Ishikawa (cell line): ENCODE measurements at regions not wholly inside any gene's neighbourhood (a gene's known extent, or its start where the extent isn't known, plus 50 kb on each side); places are given as distances from the start of the nearest gene placed in this dataset.

Experiments used
- CEBPB ChIP-seq: IDR thresholded peaks from 2 replicates; pipeline ENCODE4 v1.6.1; 2012
- CREB1 ChIP-seq: IDR thresholded peaks from 2 replicates; pipeline ENCODE4 v1.6.1; 2012; ENCODE audit warnings: low read depth
- EGR1 ChIP-seq: IDR thresholded peaks from 2 replicates; pipeline ENCODE4 v1.6.1; 2012
- EP300 ChIP-seq: IDR thresholded peaks from 2 replicates; pipeline ENCODE4 v1.6.1; 2012; ENCODE audit warnings: borderline replicate concordance
- FOXM1 ChIP-seq: IDR thresholded peaks from 2 replicates; pipeline ENCODE4 v1.6.1; 2012; ENCODE audit warnings: low read depth, borderline replicate concordance
- NFIC ChIP-seq: IDR thresholded peaks from 2 replicates; pipeline ENCODE4 v1.6.1; 2012
- RAD21 ChIP-seq: IDR thresholded peaks from 2 replicates; pipeline ENCODE4 v1.6.1; 2012; ENCODE audit warnings: low read depth
- TAF1 ChIP-seq: IDR thresholded peaks from 2 replicates; pipeline ENCODE4 v1.6.1; 2012; ENCODE audit warnings: low read depth, mild to moderate bottlenecking
- TCF12 ChIP-seq: IDR thresholded peaks from 2 replicates; pipeline ENCODE4 v1.6.1; 2012; ENCODE audit warnings: low read depth
- TEAD4 ChIP-seq: IDR thresholded peaks from 2 replicates; pipeline ENCODE4 v1.6.1; 2012
- YY1 ChIP-seq: IDR thresholded peaks from 2 replicates; pipeline ENCODE4 v1.6.1; 2012; ENCODE audit warnings: low read depth
- ZBTB7A ChIP-seq: IDR thresholded peaks from 2 replicates; pipeline ENCODE4 v1.6.1; 2012; ENCODE audit warnings: low read depth
- TF ChIP-seq, protein P1 (sequence below): IDR thresholded peaks from 2 replicates; pipeline ENCODE4 v1.6.1; 2012
- TF ChIP-seq, protein P2 (sequence below): IDR thresholded peaks from 2 replicates; pipeline ENCODE4 v1.6.1; 2012; ENCODE audit warnings: low read depth, mild to moderate bottlenecking
- TF ChIP-seq, protein P3 (sequence below): IDR thresholded peaks from 2 replicates; pipeline ENCODE4 v1.6.1; 2012

DNA sequence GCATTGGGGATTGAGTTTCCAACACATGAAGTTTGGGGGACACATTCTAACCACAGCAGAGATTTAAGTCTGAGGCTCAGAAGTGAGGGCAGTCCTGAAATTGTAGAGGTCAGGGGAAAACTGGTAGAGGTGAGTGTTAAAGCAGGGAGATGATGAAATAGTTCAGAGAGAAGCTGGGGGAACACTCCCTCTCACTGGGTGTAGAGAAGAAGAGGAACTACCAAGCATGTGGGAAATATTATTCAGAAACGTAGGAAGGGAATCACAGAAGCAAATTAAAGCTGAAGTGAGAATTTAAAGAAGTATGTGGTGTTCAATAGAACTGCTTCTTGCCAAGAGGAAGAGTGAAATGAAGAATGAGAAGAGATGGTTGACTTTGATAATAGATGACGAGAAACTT is 121.5 kb upstream of the FAM3C start:
- TF ChIP-seq TAF1: no peak
- no peak for TF ChIP-seq ZBTB7A
- no peak for TF ChIP-seq CEBPB
- TF ChIP-seq, protein P1, sequence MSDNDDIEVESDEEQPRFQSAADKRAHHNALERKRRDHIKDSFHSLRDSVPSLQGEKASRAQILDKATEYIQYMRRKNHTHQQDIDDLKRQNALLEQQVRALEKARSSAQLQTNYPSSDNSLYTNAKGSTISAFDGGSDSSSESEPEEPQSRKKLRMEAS: no peak
- TF ChIP-seq EP300: no peak
- TF ChIP-seq NFIC: no peak
- TF ChIP-seq EGR1: no peak
- TF ChIP-seq, protein P2, sequence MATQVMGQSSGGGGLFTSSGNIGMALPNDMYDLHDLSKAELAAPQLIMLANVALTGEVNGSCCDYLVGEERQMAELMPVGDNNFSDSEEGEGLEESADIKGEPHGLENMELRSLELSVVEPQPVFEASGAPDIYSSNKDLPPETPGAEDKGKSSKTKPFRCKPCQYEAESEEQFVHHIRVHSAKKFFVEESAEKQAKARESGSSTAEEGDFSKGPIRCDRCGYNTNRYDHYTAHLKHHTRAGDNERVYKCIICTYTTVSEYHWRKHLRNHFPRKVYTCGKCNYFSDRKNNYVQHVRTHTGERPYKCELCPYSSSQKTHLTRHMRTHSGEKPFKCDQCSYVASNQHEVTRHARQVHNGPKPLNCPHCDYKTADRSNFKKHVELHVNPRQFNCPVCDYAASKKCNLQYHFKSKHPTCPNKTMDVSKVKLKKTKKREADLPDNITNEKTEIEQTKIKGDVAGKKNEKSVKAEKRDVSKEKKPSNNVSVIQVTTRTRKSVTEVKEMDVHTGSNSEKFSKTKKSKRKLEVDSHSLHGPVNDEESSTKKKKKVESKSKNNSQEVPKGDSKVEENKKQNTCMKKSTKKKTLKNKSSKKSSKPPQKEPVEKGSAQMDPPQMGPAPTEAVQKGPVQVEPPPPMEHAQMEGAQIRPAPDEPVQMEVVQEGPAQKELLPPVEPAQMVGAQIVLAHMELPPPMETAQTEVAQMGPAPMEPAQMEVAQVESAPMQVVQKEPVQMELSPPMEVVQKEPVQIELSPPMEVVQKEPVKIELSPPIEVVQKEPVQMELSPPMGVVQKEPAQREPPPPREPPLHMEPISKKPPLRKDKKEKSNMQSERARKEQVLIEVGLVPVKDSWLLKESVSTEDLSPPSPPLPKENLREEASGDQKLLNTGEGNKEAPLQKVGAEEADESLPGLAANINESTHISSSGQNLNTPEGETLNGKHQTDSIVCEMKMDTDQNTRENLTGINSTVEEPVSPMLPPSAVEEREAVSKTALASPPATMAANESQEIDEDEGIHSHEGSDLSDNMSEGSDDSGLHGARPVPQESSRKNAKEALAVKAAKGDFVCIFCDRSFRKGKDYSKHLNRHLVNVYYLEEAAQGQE: no peak
- TF ChIP-seq YY1: no peak
- no peak for TF ChIP-seq FOXM1
- no peak for TF ChIP-seq TEAD4
- no peak for TF ChIP-seq RAD21
- no peak for TF ChIP-seq TCF12
- TF ChIP-seq, protein P3, sequence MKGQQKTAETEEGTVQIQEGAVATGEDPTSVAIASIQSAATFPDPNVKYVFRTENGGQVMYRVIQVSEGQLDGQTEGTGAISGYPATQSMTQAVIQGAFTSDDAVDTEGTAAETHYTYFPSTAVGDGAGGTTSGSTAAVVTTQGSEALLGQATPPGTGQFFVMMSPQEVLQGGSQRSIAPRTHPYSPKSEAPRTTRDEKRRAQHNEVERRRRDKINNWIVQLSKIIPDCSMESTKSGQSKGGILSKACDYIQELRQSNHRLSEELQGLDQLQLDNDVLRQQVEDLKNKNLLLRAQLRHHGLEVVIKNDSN: no peak
- no peak for TF ChIP-seq CREB1

DNA sequence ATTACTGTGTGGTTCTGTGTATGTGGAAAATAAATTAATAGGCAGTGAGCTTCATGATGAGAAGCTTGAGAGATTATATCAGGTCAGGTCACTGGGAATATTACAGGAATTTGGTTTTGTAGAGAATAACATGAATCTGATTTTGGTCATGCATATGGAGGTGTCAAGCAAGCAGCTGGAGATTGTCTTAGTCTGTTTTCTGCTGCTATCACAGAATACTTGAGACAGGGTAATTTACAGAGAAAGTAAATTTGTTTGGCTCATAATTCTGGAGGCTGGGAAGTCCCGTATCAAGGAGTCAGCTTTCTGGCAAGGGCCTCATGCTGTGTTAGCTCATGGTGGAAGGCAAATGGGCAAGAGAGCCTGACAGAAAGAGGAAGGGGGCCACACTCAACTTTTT is 120.7 kb upstream of the FAM3C start:
- TF ChIP-seq CREB1: no peak
- no peak for TF ChIP-seq EP300

DNA sequence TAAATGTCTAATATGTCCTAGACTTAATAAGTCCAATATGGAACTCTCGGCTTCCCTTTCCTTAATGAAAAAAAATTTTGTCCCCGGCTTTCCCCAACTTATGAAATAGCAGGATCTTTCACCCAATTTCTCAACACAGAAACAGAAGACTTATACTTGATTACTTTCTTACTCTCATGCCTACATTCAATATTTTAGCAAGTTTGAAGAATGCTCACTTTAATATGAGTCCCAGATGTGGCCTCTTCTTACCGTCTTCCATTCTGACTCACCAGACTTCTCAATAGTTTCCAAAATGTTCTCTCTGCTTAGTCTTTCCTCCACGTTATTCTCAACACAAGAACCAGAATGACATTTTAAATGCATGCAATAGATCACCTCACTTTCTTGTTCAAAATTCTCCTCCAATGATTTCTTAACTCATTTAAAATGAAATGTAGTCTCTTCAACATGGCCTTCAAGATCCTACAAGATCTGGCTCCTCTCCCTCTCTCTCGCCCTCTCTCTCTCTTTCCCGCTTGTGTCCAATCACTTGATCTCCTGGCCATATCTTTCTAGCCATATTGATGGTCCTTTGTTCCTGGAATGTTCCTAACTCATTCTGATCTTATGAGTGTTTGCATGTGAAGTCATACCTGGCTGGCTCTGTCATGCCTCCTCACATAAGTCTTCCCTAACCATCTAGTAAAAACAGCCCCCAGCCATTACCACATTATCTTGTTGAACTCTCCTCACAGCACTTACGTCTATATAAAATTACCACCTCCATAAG is 119.7 kb upstream of the FAM3C start:
- TF ChIP-seq TEAD4 (no peak), EGR1 (no peak), NFIC (no peak), CEBPB (no peak), EP300 (no peak), ZBTB7A (no peak), TAF1 (no peak), FOXM1 (no peak), YY1 (no peak), TCF12 (no peak), CREB1 (no peak), RAD21 (no peak)
- TF ChIP-seq, protein P2: no peak
- TF ChIP-seq, protein P3: no peak
- TF ChIP-seq, protein P1: no peak

DNA sequence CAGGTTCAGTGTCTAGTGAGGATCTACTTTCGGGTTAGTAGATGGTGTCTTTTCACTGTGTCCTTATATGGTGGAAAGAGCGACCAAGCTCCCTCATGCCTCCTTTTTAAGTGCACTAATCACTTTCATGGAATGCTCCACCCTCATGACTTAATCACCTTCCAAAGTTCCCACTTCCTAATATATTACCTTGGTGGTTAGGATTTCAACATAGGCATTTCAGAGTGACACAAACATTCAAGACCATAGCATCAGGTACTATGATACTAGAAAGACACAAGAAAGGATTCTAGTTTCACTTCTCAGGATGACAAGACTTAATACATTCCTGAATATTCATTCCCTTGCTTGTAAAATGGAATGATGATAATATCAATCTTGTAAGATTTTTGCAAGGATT is 119.1 kb upstream of the FAM3C start:
- no peak for TF ChIP-seq CREB1

DNA sequence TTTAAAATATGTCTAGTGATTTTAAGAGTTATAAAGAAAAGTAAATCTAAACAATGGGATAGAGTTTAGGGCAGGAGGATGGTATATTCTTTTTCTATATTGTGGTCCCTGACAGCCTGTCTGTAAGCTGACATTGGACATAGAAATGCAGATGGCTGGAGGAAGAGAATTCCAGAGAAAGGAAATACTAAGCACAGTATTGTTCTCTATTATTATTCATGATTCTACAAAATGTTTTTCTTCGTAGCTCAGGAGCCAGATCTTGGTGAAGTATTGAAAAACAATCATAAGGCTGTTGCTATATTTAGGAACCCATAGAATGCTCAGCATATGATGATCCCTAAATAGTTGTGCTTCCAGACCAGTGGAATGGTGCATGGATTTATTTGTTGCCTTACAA is 117.0 kb upstream of the FAM3C start:
- TF ChIP-seq ZBTB7A: no peak
- TF ChIP-seq, protein P3: no peak

DNA sequence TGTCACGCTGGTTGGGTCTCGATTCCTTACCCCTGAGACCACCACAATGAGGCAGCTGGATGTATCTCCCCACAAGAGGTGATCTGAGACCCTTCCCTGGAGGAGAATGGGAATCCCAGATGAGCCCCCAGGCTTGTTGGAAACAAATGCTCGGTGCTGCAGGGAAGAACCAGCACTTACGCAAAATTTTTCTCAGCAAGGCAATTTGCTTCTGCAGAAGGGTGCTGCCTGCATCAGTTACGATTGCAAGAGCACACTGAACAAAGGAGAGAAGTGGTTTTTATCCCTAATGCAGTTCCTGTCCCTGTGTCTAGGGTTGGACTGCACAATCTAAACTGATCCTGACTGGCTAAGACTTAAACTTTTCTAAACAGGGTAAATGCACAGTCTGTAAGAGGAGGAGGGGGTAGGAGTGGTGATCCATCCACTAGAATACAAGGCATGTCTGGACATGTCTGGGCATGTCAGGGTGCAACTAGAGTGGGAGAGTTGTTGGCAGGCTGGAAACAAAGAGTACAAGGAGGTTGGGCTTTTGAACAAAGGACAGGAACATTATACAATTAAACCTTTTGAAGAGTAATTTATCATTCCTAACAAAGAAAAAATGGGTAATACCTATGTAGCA is 114.9 kb upstream of the FAM3C start:
- TF ChIP-seq ZBTB7A: no peak
- no peak for TF ChIP-seq NFIC
- TF ChIP-seq YY1: no peak
- no peak for TF ChIP-seq CEBPB
- TF ChIP-seq CREB1: no peak
- no peak for TF ChIP-seq TAF1
- TF ChIP-seq EP300: no peak
- TF ChIP-seq RAD21: no peak
